Frontal cortex (tissue), 4 donors: ENCODE measurements at regions not wholly inside any gene's neighbourhood (a gene's known extent, or its start where the extent isn't known, plus 50 kb on each side); places are given as distances from the start of the nearest gene placed in this dataset. TPM values are rescaled to one million over a fixed set of nuclear protein-coding genes. Genes with fewer than 3 reads are reported as not detected.
"Not testable (repeated sequence)": the region's sequence is repeated elsewhere in the genome, so short reads cannot be mapped to it uniquely, and the experiment has no call there.

Experiments used
- DNase-seq, 2 donors: peaks; one replicate each; pipeline ENCODE4 v3.0.0; 2012; ENCODE audit warnings: low spot score in 2 of 2
- FAIRE-seq: peaks from 2 replicates; lab custom pipeline; 2012; peaks lifted over from hg19 to GRCh38; lab: Jason Lieb, UNC
- small RNA-seq: library from RNA; depleted of rRNA; stranded (forward); fragments of <200 nt; gene quantifications from one replicate; pipeline ENCODE3, GENCODE V24; 2014
- donor health status: control.
- donor health status: control.
- donor health status: control.

GRCh38 chr3:110968076-110968475, 103.5 kb upstream of the NECTIN3 start:
- no peak for FAIRE-seq
- no peak for DNase-seq

- no peak for DNase-seq
- no peak for FAIRE-seq
These were observed 102.1 kb upstream of the NECTIN3 start for GRCh38 chr3:110969229-110970211.

GRCh38 chr3:110971010-110971601, 100.5 kb upstream of the NECTIN3 start:
- FAIRE-seq (no peak), DNase-seq (no peak)

GRCh38 chr3:110973263-110973895, 98.2 kb upstream of the NECTIN3 start:
- FAIRE-seq, result no peak
- DNase-seq, result no peak

GRCh38 chr3:110974902-110975301, 96.7 kb upstream of the NECTIN3 start:
- FAIRE-seq (no peak), DNase-seq (no peak)

GRCh38 chr3:110984456-110985250, 87.0 kb upstream of the NECTIN3 start:
- no peak for FAIRE-seq

GRCh38 chr3:110989446-110989845, 82.2 kb upstream of the NECTIN3 start:
- DNase-seq (no peak), FAIRE-seq (no peak)

More at GRCh38 chr3:110984456-110985250, 87.0 kb upstream of the NECTIN3 start:
- DNase-seq, result no peak

- DNase-seq, result no peak
- no peak for FAIRE-seq
These were observed 76.0 kb upstream of the NECTIN3 start for GRCh38 chr3:110995461-110996231.

GRCh38 chr3:110998766-110999165, 72.8 kb upstream of the NECTIN3 start:
- DNase-seq, FAIRE-seq: not testable (repeated sequence)

- not testable (repeated sequence) for DNase-seq, FAIRE-seq
These were observed 65.1 kb upstream of the NECTIN3 start for GRCh38 chr3:111006485-111006884.

GRCh38 chr3:111012388-111013248, 59.0 kb upstream of the NECTIN3 start:
- no peak for FAIRE-seq
- no peak for DNase-seq

Small RNAs in the stretch of these regions (small RNA-seq; reads per million reads assigned to genes)
- gene AC078918.1 (not detected), gene MIR4445 (not detected), gene RF00019 (not detected), gene RNU6ATAC15P (not detected)
